ENCODE measurements at regions not wholly inside any gene's neighbourhood (a gene's known extent, or its start where the extent isn't known, plus 50 kb on each side); places are given as distances from the start of the nearest gene placed in this dataset.

- no peak for TF ChIP-seq EZH2 (IDR thresholded peaks at IDR 0.05; ENCODE audit: low read depth, unreplicated experiment)
- TF ChIP-seq CTCF (conservative IDR thresholded peaks at IDR 0.05; ENCODE audit: low read depth in 2 of 2) = no peak
- no peak for TF ChIP-seq CREB1 (CRISPR knock-in tag; IDR thresholded peaks at IDR 0.05; ENCODE audit: low read depth)
- TF ChIP-seq, protein P1, sequence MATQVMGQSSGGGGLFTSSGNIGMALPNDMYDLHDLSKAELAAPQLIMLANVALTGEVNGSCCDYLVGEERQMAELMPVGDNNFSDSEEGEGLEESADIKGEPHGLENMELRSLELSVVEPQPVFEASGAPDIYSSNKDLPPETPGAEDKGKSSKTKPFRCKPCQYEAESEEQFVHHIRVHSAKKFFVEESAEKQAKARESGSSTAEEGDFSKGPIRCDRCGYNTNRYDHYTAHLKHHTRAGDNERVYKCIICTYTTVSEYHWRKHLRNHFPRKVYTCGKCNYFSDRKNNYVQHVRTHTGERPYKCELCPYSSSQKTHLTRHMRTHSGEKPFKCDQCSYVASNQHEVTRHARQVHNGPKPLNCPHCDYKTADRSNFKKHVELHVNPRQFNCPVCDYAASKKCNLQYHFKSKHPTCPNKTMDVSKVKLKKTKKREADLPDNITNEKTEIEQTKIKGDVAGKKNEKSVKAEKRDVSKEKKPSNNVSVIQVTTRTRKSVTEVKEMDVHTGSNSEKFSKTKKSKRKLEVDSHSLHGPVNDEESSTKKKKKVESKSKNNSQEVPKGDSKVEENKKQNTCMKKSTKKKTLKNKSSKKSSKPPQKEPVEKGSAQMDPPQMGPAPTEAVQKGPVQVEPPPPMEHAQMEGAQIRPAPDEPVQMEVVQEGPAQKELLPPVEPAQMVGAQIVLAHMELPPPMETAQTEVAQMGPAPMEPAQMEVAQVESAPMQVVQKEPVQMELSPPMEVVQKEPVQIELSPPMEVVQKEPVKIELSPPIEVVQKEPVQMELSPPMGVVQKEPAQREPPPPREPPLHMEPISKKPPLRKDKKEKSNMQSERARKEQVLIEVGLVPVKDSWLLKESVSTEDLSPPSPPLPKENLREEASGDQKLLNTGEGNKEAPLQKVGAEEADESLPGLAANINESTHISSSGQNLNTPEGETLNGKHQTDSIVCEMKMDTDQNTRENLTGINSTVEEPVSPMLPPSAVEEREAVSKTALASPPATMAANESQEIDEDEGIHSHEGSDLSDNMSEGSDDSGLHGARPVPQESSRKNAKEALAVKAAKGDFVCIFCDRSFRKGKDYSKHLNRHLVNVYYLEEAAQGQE (IDR thresholded peaks at IDR 0.05; ENCODE audit: unreplicated experiment) = no peak
- TF ChIP-seq JUNB (IDR thresholded peaks at IDR 0.05; ENCODE audit: unreplicated experiment) = no peak
- TF ChIP-seq EZH2phosphoT487 (IDR thresholded peaks at IDR 0.05; ENCODE audit: unreplicated experiment) = no peak
- TF ChIP-seq POLR2AphosphoS5 (IDR thresholded peaks at IDR 0.05; ENCODE audit: low read depth) = no peak
- TF ChIP-seq ETS1 (IDR thresholded peaks at IDR 0.05) = no peak
- TF ChIP-seq ZNF331 (CRISPR knock-in tag; IDR thresholded peaks at IDR 0.05; ENCODE audit: low read depth) = no peak
Measured at GRCh38 chr3:30170681-30171438, 435.5 kb upstream of the TGFBR2 start.

Data from GM23338 (cell line).